ENCODE measurements at regions not wholly inside any gene's neighbourhood (a gene's known extent, or its start where the extent isn't known, plus 50 kb on each side); places are given as distances from the start of the nearest gene placed in this dataset.

GRCh38 chr14:100408350-100409002 is 85.3 kb downstream of the SLC25A47 start:
- TF ChIP-seq POLR2A (IDR thresholded peaks at IDR 0.05) (no peak), CTCF (IDR thresholded peaks at IDR 0.05) (no peak)

Data from uterus (tissue), 2 donors.